ENCODE measurements at regions not wholly inside any gene's neighbourhood (a gene's known extent, or its start where the extent isn't known, plus 50 kb on each side); places are given as distances from the start of the nearest gene placed in this dataset.

DNA sequence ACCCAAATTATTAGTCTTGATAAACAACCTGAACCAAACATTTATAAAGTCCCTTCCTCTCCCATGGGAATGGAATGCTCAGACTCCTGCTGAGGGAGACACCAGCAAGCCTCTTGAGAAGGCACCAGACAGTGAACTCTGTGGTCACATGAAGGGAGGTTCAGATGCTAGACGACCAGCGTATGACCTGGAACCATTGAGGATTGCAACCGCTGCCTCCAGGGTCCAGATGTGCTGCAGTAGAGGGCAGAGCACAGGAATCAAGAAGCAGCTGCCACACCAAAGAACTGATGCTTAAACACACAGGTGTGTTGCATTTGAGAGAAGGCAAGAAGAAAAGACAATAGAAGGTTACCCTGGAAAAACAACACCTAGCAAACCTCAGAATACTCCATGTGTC is 592.4 kb downstream of the AACS start:
- TF ChIP-seq, protein P1, sequence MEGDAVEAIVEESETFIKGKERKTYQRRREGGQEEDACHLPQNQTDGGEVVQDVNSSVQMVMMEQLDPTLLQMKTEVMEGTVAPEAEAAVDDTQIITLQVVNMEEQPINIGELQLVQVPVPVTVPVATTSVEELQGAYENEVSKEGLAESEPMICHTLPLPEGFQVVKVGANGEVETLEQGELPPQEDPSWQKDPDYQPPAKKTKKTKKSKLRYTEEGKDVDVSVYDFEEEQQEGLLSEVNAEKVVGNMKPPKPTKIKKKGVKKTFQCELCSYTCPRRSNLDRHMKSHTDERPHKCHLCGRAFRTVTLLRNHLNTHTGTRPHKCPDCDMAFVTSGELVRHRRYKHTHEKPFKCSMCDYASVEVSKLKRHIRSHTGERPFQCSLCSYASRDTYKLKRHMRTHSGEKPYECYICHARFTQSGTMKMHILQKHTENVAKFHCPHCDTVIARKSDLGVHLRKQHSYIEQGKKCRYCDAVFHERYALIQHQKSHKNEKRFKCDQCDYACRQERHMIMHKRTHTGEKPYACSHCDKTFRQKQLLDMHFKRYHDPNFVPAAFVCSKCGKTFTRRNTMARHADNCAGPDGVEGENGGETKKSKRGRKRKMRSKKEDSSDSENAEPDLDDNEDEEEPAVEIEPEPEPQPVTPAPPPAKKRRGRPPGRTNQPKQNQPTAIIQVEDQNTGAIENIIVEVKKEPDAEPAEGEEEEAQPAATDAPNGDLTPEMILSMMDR (IDR thresholded peaks at IDR 0.05), result no peak
- TF ChIP-seq POLR2A (IDR thresholded peaks at IDR 0.05), result no peak

All from stomach (tissue), 4 donors.